ENCODE measurements at regions not wholly inside any gene's neighbourhood (a gene's known extent, or its start where the extent isn't known, plus 50 kb on each side); places are given as distances from the start of the nearest gene placed in this dataset.

DNA sequence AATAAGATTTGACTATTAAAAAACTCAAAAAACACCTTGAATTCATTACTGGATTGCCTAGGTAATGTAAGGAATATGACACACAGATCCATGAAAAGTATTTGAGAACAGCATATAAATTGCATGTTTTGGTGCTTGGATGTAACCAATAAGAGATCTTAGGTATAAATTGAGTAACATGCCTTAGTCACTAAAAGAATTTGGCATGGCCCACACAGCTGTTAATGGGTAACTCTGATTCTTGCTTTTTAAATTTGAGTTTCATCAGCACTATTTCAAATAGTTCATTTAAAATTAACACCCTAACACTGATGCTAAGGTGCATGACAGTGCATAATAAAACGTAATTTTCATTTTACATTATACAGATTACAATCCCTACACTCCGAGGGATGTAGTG, 779.3 kb upstream of the WWC1 start:
- TF ChIP-seq, protein P1, sequence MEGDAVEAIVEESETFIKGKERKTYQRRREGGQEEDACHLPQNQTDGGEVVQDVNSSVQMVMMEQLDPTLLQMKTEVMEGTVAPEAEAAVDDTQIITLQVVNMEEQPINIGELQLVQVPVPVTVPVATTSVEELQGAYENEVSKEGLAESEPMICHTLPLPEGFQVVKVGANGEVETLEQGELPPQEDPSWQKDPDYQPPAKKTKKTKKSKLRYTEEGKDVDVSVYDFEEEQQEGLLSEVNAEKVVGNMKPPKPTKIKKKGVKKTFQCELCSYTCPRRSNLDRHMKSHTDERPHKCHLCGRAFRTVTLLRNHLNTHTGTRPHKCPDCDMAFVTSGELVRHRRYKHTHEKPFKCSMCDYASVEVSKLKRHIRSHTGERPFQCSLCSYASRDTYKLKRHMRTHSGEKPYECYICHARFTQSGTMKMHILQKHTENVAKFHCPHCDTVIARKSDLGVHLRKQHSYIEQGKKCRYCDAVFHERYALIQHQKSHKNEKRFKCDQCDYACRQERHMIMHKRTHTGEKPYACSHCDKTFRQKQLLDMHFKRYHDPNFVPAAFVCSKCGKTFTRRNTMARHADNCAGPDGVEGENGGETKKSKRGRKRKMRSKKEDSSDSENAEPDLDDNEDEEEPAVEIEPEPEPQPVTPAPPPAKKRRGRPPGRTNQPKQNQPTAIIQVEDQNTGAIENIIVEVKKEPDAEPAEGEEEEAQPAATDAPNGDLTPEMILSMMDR (IDR thresholded peaks at IDR 0.05; ENCODE audit: insufficient read depth, low read length, poor library complexity, severe bottlenecking): no peak
- no peak for TF ChIP-seq EZH2phosphoT487 (conservative IDR thresholded peaks at IDR 0.05; ENCODE audit: low read length)

All from SU-DHL-6 (cell line).